WERI-Rb-1 (cell line): ENCODE measurements at regions not wholly inside any gene's neighbourhood (a gene's known extent, or its start where the extent isn't known, plus 50 kb on each side); places are given as distances from the start of the nearest gene placed in this dataset.

Source experiments
- DNase-seq: peaks from one replicate; pipeline ENCODE4 v3.0.0-alpha.2; 2020
- H3K27ac ChIP-seq: fragments of 250-450 bp; sonication (Bioruptor Pico); 2 replicates; pipeline ENCODE4 v1.5.1; 2020; ENCODE audit warnings: mild to moderate bottlenecking, moderate library complexity
- H3K27me3 ChIP-seq: fragments of 250-450 bp; sonication (Bioruptor Pico); 2 replicates; pipeline ENCODE4 v1.5.1; 2021; ENCODE audit warnings: mild to moderate bottlenecking, low read depth, moderate library complexity; ENCODE audit not compliant: insufficient read depth, severe bottlenecking
- H3K36me3 ChIP-seq: fragments of 250-450 bp; sonication (Bioruptor Pico); 2 replicates; pipeline ENCODE4 v1.5.1; 2020; ENCODE audit warnings: mild to moderate bottlenecking, moderate library complexity
- H3K4me3 ChIP-seq: 2 replicates; pipeline ENCODE4 v1.5.1; 2011; ENCODE audit warnings: low read depth, mild to moderate bottlenecking, control low read depth, low read length
- H3K9me3 ChIP-seq: fragments of 250-450 bp; sonication (Bioruptor Pico); 2 replicates; pipeline ENCODE4 v1.5.1; 2021; ENCODE audit warnings: mild to moderate bottlenecking, moderate library complexity; ENCODE audit not compliant: severe bottlenecking
- CTCF ChIP-seq: IDR thresholded peaks from 2 replicates; pipeline ENCODE4 v1.5.1; 2011; ENCODE audit warnings: low read depth, mild to moderate bottlenecking, control low read depth, inconsistent platforms, low read length

- Histone ChIP-seq H3K36me3 (no peaks in the 10 kb centered on the region), H3K4me3 (no peak overlapping the region), H3K27me3 (no peaks in the 10 kb centered on the region), H3K27ac (no peak overlapping the region), H3K9me3 (no peaks in the 10 kb centered on the region)
- no peak for DNase-seq
- TF ChIP-seq CTCF, result no peak
These were observed 77.1 kb upstream of the VSTM2A start for GRCh38 chr7:54465095-54465494.

- Histone ChIP-seq H3K36me3 (no peaks in the 10 kb centered on the region), H3K4me3 (no peak overlapping the region), H3K27ac (no peak overlapping the region), H3K27me3 (no peaks in the 10 kb centered on the region), H3K9me3 (no peaks in the 10 kb centered on the region)
- DNase-seq, result no peak
- no peak for TF ChIP-seq CTCF
These were observed 72.4 kb upstream of the VSTM2A start for GRCh38 chr7:54469740-54470139.

GRCh38 chr7:54476609-54477008, 65.6 kb upstream of the VSTM2A start:
- H3K27ac ChIP-seq, result no peak overlapping the region
- H3K9me3 ChIP-seq, result no peaks in the 10 kb centered on the region
- no peaks in the 10 kb centered on the region for H3K27me3 ChIP-seq
- DNase-seq, result no peak
- H3K4me3 ChIP-seq, result no peak overlapping the region
- TF ChIP-seq CTCF, result no peak
- no peaks in the 10 kb centered on the region for H3K36me3 ChIP-seq

GRCh38 chr7:54477083-54477482, 65.1 kb upstream of the VSTM2A start:
- no peak for DNase-seq
- Histone ChIP-seq H3K36me3 (no peaks in the 10 kb centered on the region), H3K27ac (no peak overlapping the region), H3K4me3 (no peak overlapping the region), H3K27me3 (no peaks in the 10 kb centered on the region), H3K9me3 (no peaks in the 10 kb centered on the region)
- no peak for TF ChIP-seq CTCF

GRCh38 chr7:54483523-54483922, 58.7 kb upstream of the VSTM2A start:
- DNase-seq, result no peak
- H3K27me3 ChIP-seq, result no peaks in the 10 kb centered on the region
- H3K4me3 ChIP-seq, result no peak overlapping the region
- H3K27ac ChIP-seq, result no peak overlapping the region
- TF ChIP-seq CTCF, result no peak
- no peaks in the 10 kb centered on the region for H3K36me3 ChIP-seq
- no peaks in the 10 kb centered on the region for H3K9me3 ChIP-seq

GRCh38 chr7:54485044-54485443, 57.1 kb upstream of the VSTM2A start:
- Histone ChIP-seq H3K27me3 (no peaks in the 10 kb centered on the region), H3K27ac (no peak overlapping the region), H3K4me3 (no peak overlapping the region), H3K9me3 (no peaks in the 10 kb centered on the region), H3K36me3 (no peaks in the 10 kb centered on the region)
- DNase-seq, result no peak
- no peak for TF ChIP-seq CTCF
